HCT116 (cell line): ENCODE measurements at regions not wholly inside any gene's neighbourhood (a gene's known extent, or its start where the extent isn't known, plus 50 kb on each side); places are given as distances from the start of the nearest gene placed in this dataset.

Source experiments
- ATAC-seq: fragments of 200-7000 bp; cut with Tn5 transposase; 2 replicates; pipeline ENCODE4 v1.9.1; 2020; ENCODE audit warnings: mild to moderate bottlenecking, moderate library complexity
- BruUV-seq: library from RNA; stranded (reverse); fragments of 400-500 nt; replicated peaks from 2 replicates; lab custom pipeline; 2021; lab: Mats Ljungman, UMichigan
- CTCF ChIA-PET: fragments of 300-600 bp; sonication (Branson Sonifier 250); formaldehyde crosslinking; loops from one replicate; lab custom pipeline; 2021; ENCODE audit warnings: antibody characterized with exemption; lab: Charles Lee
- POLR2A ChIA-PET: fragments of 300-600, 350-600 bp; sonication (Branson Sonifier 250); formaldehyde crosslinking; loops from one replicate; lab custom pipeline; 2021; ENCODE audit warnings: antibody characterized with exemption; lab: Charles Lee
- RAD21 ChIA-PET, 2 experiments: fragments of 300-600 bp; sonication (Branson Sonifier 250); formaldehyde crosslinking; loops; one replicate each; lab custom pipeline; 2023; ENCODE audit warnings: low total read pairs in 2 of 2; ENCODE audit not compliant: uncharacterized antibody in 2 of 2, unreplicated experiment in 2 of 2, low non-redundant PET in 1 of 2; lab: Charles Lee
- DNase-seq: peaks from one replicate; pipeline ENCODE4 v3.0.0-alpha.2; 2010; ENCODE audit warnings: low read depth, low spot score
- H2AFZ ChIP-seq: fragments of 200-600 bp; shearing (Covaris generic), sonication (generic); 2 replicates; pipeline ENCODE4 v1.6.1; 2017; ENCODE audit warnings: low read depth, mixed run types, mixed read lengths, antibody characterized with exemption, low read length; ENCODE audit not compliant: poor library complexity, severe bottlenecking
- H3K27ac ChIP-seq: 2 replicates; pipeline ENCODE4 v1.5.1; 2012; ENCODE audit warnings: low read depth, low read length
- H3K27me3 ChIP-seq: fragments of 200-600 bp; sonication (generic); 2 replicates; pipeline ENCODE4 v1.6.1; 2016; ENCODE audit warnings: mixed run types, low read length, mixed read lengths; ENCODE audit not compliant: insufficient read depth
- H3K36me3 ChIP-seq, 2 experiments: fragments of 200-500 bp in 1 of 2; fragments of 200-600 bp in 1 of 2; sonication (Bioruptor generic) in 1 of 2; sonication (generic) in 1 of 2; 2 replicates each; pipeline versions ENCODE4 v1.5.1 to v1.6.1; 2014 to 2016; ENCODE audit warnings: low read length in 2 of 2, inconsistent platforms in 1 of 2, mixed read lengths in 1 of 2, mixed run types in 1 of 2; ENCODE audit not compliant: insufficient read depth in 2 of 2, control insufficient read depth in 1 of 2
- H3K4me1 ChIP-seq, 2 experiments: fragments of 200-600 bp in 1 of 2; sonication (generic) in 1 of 2; 2 replicates each; pipeline versions ENCODE4 v1.5.1 to v1.6.1; 2012 to 2017; ENCODE audit warnings: low read length in 2 of 2, inconsistent platforms in 1 of 2, mild to moderate bottlenecking in 1 of 2, mixed read lengths in 1 of 2, mixed run types in 1 of 2, moderate library complexity in 1 of 2; ENCODE audit not compliant: insufficient read depth in 2 of 2, control insufficient read depth in 1 of 2
- H3K4me2 ChIP-seq: fragments of 200-600 bp; sonication (generic); 2 replicates; pipeline ENCODE4 v1.6.1; 2017; ENCODE audit warnings: mixed run types, low read length, mixed read lengths
- H3K4me3 ChIP-seq, 2 experiments: fragments of 200-600 bp in 1 of 2; sonication (generic) in 1 of 2; replicated peaks in 1 of 2; 2 replicates each; pipeline ENCODE4 v1.5.1; 2011 to 2016; ENCODE audit warnings: low read length in 2 of 2, control low read depth in 1 of 2, low read depth in 1 of 2, mild to moderate bottlenecking in 1 of 2, mixed read lengths in 1 of 2, mixed run types in 1 of 2
- H3K79me2 ChIP-seq: fragments of 200-600 bp; sonication (generic); 2 replicates; pipeline ENCODE4 v1.6.1; 2017; ENCODE audit warnings: mild to moderate bottlenecking, mixed run types, low read length, moderate library complexity, mixed read lengths; ENCODE audit not compliant: insufficient read depth
- H3K9ac ChIP-seq: fragments of 200-600 bp; sonication (generic); 2 replicates; pipeline ENCODE4 v1.6.1; 2016; ENCODE audit warnings: low read length, mixed read lengths
- H3K9me2 ChIP-seq: fragments of 200-600 bp; sonication (generic), shearing (Covaris generic); 2 replicates; pipeline ENCODE4 v1.6.1; 2017; ENCODE audit warnings: mixed run types, mild to moderate bottlenecking, moderate library complexity; ENCODE audit not compliant: insufficient read depth
- H3K9me3 ChIP-seq, 2 experiments: fragments of 200-500 bp in 1 of 2; fragments of 200-600 bp in 1 of 2; sonication (Bioruptor generic) in 1 of 2; sonication (generic) in 1 of 2; 2 replicates each; pipeline ENCODE4 v1.6.1; 2014 to 2017; ENCODE audit warnings: low read length in 2 of 2, mixed read lengths in 2 of 2, inconsistent platforms in 1 of 2, low read depth in 1 of 2, mild to moderate bottlenecking in 1 of 2, mixed run types in 1 of 2, moderate library complexity in 1 of 2; ENCODE audit not compliant: control insufficient read depth in 1 of 2, insufficient read depth in 1 of 2
- H4K20me1 ChIP-seq: fragments of 200-600 bp; sonication (generic), shearing (Covaris generic); 2 replicates; pipeline ENCODE4 v1.6.1; 2017; ENCODE audit warnings: mixed run types, mild to moderate bottlenecking, moderate library complexity; ENCODE audit not compliant: insufficient read depth
- CEBPB ChIP-seq: IDR thresholded peaks from 2 replicates; pipeline ENCODE4 v1.6.1; 2012; ENCODE audit warnings: low read depth
- ELF1 ChIP-seq: IDR thresholded peaks from 2 replicates; pipeline ENCODE4 v1.6.1; 2012; ENCODE audit warnings: low read depth, borderline replicate concordance
- EZH2 ChIP-seq: fragments of 200-600 bp; sonication (generic); IDR thresholded peaks from 2 replicates; pipeline ENCODE4 v1.6.1; 2017; ENCODE audit warnings: antibody characterized with exemption, mixed run types
- EZH2phosphoT487 ChIP-seq: fragments of 200-600 bp; IDR thresholded peaks from 2 replicates; pipeline ENCODE4 v1.6.1; 2018; ENCODE audit warnings: antibody characterized with exemption, borderline replicate concordance
- FOSL1 ChIP-seq: IDR thresholded peaks from 2 replicates; pipeline ENCODE4 v1.6.1; 2012; ENCODE audit warnings: low read depth
- JUND ChIP-seq: IDR thresholded peaks from 2 replicates; pipeline ENCODE4 v1.6.1; 2012
- POLR2A ChIP-seq: IDR thresholded peaks from 2 replicates; pipeline ENCODE4 v1.7.0; 2011; ENCODE audit warnings: borderline replicate concordance; ENCODE audit not compliant: insufficient read depth, insufficient read length; ENCODE audit errors: extremely low read depth
- POLR2AphosphoS5 ChIP-seq: IDR thresholded peaks from 2 replicates; pipeline ENCODE4 v1.6.1; 2011; ENCODE audit warnings: mild to moderate bottlenecking, low read depth, low read length, moderate library complexity
- RAD21 ChIP-seq: IDR thresholded peaks from 2 replicates; pipeline ENCODE4 v1.6.1; 2012; ENCODE audit warnings: low read depth, mild to moderate bottlenecking
- SIN3A ChIP-seq: IDR thresholded peaks from 2 replicates; pipeline ENCODE4 v1.6.1; 2012; ENCODE audit warnings: low read depth
- SRF ChIP-seq: IDR thresholded peaks from 2 replicates; pipeline ENCODE4 v1.6.1; 2012; ENCODE audit warnings: low read depth
- TCF7L2 ChIP-seq: IDR thresholded peaks from 2 replicates; pipeline ENCODE4 v1.7.0; 2011; ENCODE audit warnings: borderline replicate concordance, inconsistent platforms; ENCODE audit not compliant: insufficient read depth, insufficient read length; ENCODE audit errors: extremely low read depth
- YY1 ChIP-seq: IDR thresholded peaks from 2 replicates; pipeline ENCODE4 v1.6.1; 2011; ENCODE audit warnings: low read length, low read depth, moderate library complexity, mild to moderate bottlenecking; ENCODE audit not compliant: insufficient replicate concordance; ENCODE audit errors: extremely low read depth
- ZFX ChIP-seq: fragments of 450-650 bp; IDR thresholded peaks from 2 replicates; pipeline ENCODE4 v1.6.1; 2017
- ZNF274 ChIP-seq: fragments of 200-500 bp; sonication (Bioruptor generic); IDR thresholded peaks from 2 replicates; pipeline ENCODE4 v1.6.1; 2014; ENCODE audit warnings: mild to moderate bottlenecking, low read depth, low read length, inconsistent platforms
- intact Hi-C: fragments of 100-400 bp; cut with micrococcal nuclease; formaldehyde crosslinking; loops from 2 replicates; pipeline ENCODE4 v1.10.0; 2022
- TF ChIP-seq, protein P1 (sequence below), 3 experiments: fragments of 200-600 bp in 1 of 3; sonication (generic) in 1 of 3; IDR thresholded peaks in 2 of 3; conservative IDR thresholded peaks in 1 of 3; 2 replicates each; pipeline ENCODE4 v1.5.1; 2012 to 2017; ENCODE audit warnings: low read depth in 2 of 3, low read length in 2 of 3, antibody characterized with exemption in 1 of 3, borderline replicate concordance in 1 of 3, control low read depth in 1 of 3, mild to moderate bottlenecking in 1 of 3, mixed read lengths in 1 of 3, mixed run types in 1 of 3, moderate library complexity in 1 of 3; ENCODE audit not compliant: insufficient read depth in 1 of 3
- TF ChIP-seq, protein P2 (sequence below): IDR thresholded peaks from 2 replicates; pipeline ENCODE4 v1.6.1; 2012; ENCODE audit warnings: low read depth
- TF ChIP-seq, protein P3 (sequence below): IDR thresholded peaks from 2 replicates; pipeline ENCODE4 v1.6.1; 2012

DNA sequence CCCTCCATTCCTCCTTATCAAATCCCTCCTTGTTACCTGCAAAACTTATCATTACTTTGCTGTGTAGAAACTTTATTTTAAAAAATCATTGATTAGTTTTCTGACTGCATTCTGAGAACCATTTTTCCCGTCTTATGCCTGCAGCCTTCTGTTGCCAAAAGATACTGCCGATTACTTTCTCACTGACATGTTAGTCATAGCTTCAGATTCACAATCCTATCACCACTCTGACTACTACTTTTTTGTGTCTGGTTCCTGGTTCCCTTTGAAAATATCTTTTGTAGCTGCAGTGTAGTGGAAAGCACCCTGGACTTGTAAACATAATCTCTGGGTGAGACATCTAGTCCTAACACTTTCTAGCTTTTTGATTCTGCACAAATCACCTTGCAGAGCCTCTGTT is 71.7 kb downstream of the NR2F1 start:
- no peaks in the 10 kb centered on the region for H3K4me1 ChIP-seq
- POLR2A ChIA-PET = no interaction called here
- no peak for TF ChIP-seq EZH2phosphoT487
- TF ChIP-seq POLR2A = no peak
- no peak for TF ChIP-seq YY1
- no peak for TF ChIP-seq RAD21
- TF ChIP-seq ELF1 = no peak
- TF ChIP-seq, protein P1, sequence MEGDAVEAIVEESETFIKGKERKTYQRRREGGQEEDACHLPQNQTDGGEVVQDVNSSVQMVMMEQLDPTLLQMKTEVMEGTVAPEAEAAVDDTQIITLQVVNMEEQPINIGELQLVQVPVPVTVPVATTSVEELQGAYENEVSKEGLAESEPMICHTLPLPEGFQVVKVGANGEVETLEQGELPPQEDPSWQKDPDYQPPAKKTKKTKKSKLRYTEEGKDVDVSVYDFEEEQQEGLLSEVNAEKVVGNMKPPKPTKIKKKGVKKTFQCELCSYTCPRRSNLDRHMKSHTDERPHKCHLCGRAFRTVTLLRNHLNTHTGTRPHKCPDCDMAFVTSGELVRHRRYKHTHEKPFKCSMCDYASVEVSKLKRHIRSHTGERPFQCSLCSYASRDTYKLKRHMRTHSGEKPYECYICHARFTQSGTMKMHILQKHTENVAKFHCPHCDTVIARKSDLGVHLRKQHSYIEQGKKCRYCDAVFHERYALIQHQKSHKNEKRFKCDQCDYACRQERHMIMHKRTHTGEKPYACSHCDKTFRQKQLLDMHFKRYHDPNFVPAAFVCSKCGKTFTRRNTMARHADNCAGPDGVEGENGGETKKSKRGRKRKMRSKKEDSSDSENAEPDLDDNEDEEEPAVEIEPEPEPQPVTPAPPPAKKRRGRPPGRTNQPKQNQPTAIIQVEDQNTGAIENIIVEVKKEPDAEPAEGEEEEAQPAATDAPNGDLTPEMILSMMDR (IDR thresholded peaks at IDR 0.05 in 2 of 3, conservative IDR thresholded peaks at IDR 0.05 in 1 of 3; ENCODE audit: borderline replicate concordance in 1 of 3, insufficient read depth in 1 of 3, low read depth in 2 of 3, low read length in 2 of 3) = no peak
- no peak for TF ChIP-seq EZH2
- no peak for TF ChIP-seq POLR2AphosphoS5
- TF ChIP-seq, protein P2, sequence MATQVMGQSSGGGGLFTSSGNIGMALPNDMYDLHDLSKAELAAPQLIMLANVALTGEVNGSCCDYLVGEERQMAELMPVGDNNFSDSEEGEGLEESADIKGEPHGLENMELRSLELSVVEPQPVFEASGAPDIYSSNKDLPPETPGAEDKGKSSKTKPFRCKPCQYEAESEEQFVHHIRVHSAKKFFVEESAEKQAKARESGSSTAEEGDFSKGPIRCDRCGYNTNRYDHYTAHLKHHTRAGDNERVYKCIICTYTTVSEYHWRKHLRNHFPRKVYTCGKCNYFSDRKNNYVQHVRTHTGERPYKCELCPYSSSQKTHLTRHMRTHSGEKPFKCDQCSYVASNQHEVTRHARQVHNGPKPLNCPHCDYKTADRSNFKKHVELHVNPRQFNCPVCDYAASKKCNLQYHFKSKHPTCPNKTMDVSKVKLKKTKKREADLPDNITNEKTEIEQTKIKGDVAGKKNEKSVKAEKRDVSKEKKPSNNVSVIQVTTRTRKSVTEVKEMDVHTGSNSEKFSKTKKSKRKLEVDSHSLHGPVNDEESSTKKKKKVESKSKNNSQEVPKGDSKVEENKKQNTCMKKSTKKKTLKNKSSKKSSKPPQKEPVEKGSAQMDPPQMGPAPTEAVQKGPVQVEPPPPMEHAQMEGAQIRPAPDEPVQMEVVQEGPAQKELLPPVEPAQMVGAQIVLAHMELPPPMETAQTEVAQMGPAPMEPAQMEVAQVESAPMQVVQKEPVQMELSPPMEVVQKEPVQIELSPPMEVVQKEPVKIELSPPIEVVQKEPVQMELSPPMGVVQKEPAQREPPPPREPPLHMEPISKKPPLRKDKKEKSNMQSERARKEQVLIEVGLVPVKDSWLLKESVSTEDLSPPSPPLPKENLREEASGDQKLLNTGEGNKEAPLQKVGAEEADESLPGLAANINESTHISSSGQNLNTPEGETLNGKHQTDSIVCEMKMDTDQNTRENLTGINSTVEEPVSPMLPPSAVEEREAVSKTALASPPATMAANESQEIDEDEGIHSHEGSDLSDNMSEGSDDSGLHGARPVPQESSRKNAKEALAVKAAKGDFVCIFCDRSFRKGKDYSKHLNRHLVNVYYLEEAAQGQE = no peak
- TF ChIP-seq, protein P3, sequence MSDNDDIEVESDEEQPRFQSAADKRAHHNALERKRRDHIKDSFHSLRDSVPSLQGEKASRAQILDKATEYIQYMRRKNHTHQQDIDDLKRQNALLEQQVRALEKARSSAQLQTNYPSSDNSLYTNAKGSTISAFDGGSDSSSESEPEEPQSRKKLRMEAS = no peak
- no peak for TF ChIP-seq SIN3A
- no peak for TF ChIP-seq ZNF274
- no peak for TF ChIP-seq TCF7L2
- no peak for TF ChIP-seq FOSL1
- no peak for TF ChIP-seq ZFX
- TF ChIP-seq SRF = no peak
- TF ChIP-seq CEBPB = no peak
- TF ChIP-seq JUND = no peak
- TF ChIP-seq, all 23 proteins: peak for 0
- BruUV-seq = no TSS peak
- intact Hi-C loops = no loop called here
- ATAC-seq (no peak), DNase-seq (no peak)
- no peaks in the 10 kb centered on the region for H4K20me1 ChIP-seq
- RAD21 ChIA-PET = interaction anchor here in 1 of 2 experiments (0.5 kb wide), 1 partner anchor 72 kb away, joined by 3 read pairs; the partner anchor contains the start of gene NR2F1
- no peak overlapping the region for H3K27ac ChIP-seq
- H3K9me2 ChIP-seq = no peaks in the 10 kb centered on the region
- no peak overlapping the region for H3K9ac ChIP-seq
- no peak overlapping the region for H2AFZ ChIP-seq
- H3K27me3 ChIP-seq = no peaks in the 10 kb centered on the region
- no peaks in the 10 kb centered on the region for H3K79me2 ChIP-seq
- no peaks in the 10 kb centered on the region for H3K36me3 ChIP-seq
- CTCF ChIA-PET = no interaction called here
- no peaks in the 10 kb centered on the region for H3K9me3 ChIP-seq
- no peak overlapping the region for H3K4me3 ChIP-seq
- H3K4me2 ChIP-seq = no peak overlapping the region
